Neural crest cell (in vitro differentiated cells): ENCODE measurements at regions not wholly inside any gene's neighbourhood (a gene's known extent, or its start where the extent isn't known, plus 50 kb on each side); places are given as distances from the start of the nearest gene placed in this dataset.

ENCODE experiments used
- DNase-seq: peaks from one replicate; pipeline ENCODE4 v3.0.0; 2021; ENCODE audit warnings: low read depth, mixed read lengths, low spot score
- H3K27ac Mint-ChIP-seq: one replicate; pipeline ENCODE4 v1.8.0; 2021; ENCODE audit warnings: mild to moderate bottlenecking, mixed read lengths; ENCODE audit not compliant: unreplicated experiment
- H3K27me3 Mint-ChIP-seq: 2 replicates; pipeline ENCODE4 v1.8.0; 2021; ENCODE audit warnings: low read depth, mild to moderate bottlenecking, mixed read lengths
- H3K36me3 Mint-ChIP-seq: 2 replicates; pipeline ENCODE4 v1.8.0; 2021; ENCODE audit warnings: low read depth, mild to moderate bottlenecking, mixed read lengths
- H3K4me1 Mint-ChIP-seq: 2 replicates; pipeline ENCODE4 v1.8.0; 2021; ENCODE audit warnings: mixed read lengths
- H3K4me3 Mint-ChIP-seq: one replicate; pipeline ENCODE4 v1.8.0; 2021; ENCODE audit warnings: mild to moderate bottlenecking, mixed read lengths
- H3K9me3 Mint-ChIP-seq: 2 replicates; pipeline ENCODE4 v1.8.0; 2021; ENCODE audit warnings: mixed read lengths
- CTCF ChIP-seq: fragments of 200-600 bp; sonication (generic); conservative IDR thresholded peaks from 2 replicates; pipeline ENCODE4 v1.5.0; 2021; ENCODE audit warnings: antibody characterized with exemption, mild to moderate bottlenecking

- H3K36me3 Mint-ChIP-seq = no peaks in the 10 kb centered on the region
- H3K4me1 Mint-ChIP-seq = peaks cover 15% of the 10 kb centered on the region
- TF ChIP-seq CTCF = no peak
- no peak overlapping the region for H3K4me3 Mint-ChIP-seq
- no peaks in the 10 kb centered on the region for H3K27me3 Mint-ChIP-seq
- peaks cover 4% of the 10 kb centered on the region for H3K9me3 Mint-ChIP-seq
- peak overlapping the region; percentile 28 for H3K27ac Mint-ChIP-seq
- no peak for DNase-seq
Observed at GRCh38 chr20:16637797-16638196, 64.5 kb upstream of the KIF16B start.

GRCh38 chr20:16626849-16627248, 53.6 kb upstream of the KIF16B start:
- H3K4me3 Mint-ChIP-seq = no peak overlapping the region
- no peaks in the 10 kb centered on the region for H3K4me1 Mint-ChIP-seq
- H3K9me3 Mint-ChIP-seq = peaks cover 7% of the 10 kb centered on the region
- H3K27me3 Mint-ChIP-seq = no peaks in the 10 kb centered on the region
- H3K36me3 Mint-ChIP-seq = no peaks in the 10 kb centered on the region
- no peak for DNase-seq
- TF ChIP-seq CTCF = no peak
- no peak overlapping the region for H3K27ac Mint-ChIP-seq

GRCh38 chr20:16624106-16624505, 50.9 kb upstream of the KIF16B start:
- DNase-seq = no peak
- H3K36me3 Mint-ChIP-seq = peaks cover 3% of the 10 kb centered on the region
- TF ChIP-seq CTCF = no peak
- peaks cover 11% of the 10 kb centered on the region for H3K4me1 Mint-ChIP-seq
- no peak overlapping the region for H3K4me3 Mint-ChIP-seq
- H3K9me3 Mint-ChIP-seq = peaks cover 14% of the 10 kb centered on the region
- no peaks in the 10 kb centered on the region for H3K27me3 Mint-ChIP-seq
- H3K27ac Mint-ChIP-seq = no peak overlapping the region
